ENCODE measurements at regions not wholly inside any gene's neighbourhood (a gene's known extent, or its start where the extent isn't known, plus 50 kb on each side); places are given as distances from the start of the nearest gene placed in this dataset.

GRCh38 chr4:141570290-141570689, 66.1 kb upstream of the IL15 start:
- Histone ChIP-seq H3K4me1 (ENCODE audit: insufficient read depth, low read length) (no peaks in the 10 kb centered on the region), H3K36me3 (ENCODE audit: insufficient read depth, low read length) (no peaks in the 10 kb centered on the region), H3K27ac (ENCODE audit: low read depth, low read length) (no peak overlapping the region), H3K9me3 (ENCODE audit: low read length) (no peaks in the 10 kb centered on the region), H3K4me3 (ENCODE audit: low read depth in 1 of 2, low read length in 2 of 2) (no peak overlapping the region), H3K9ac (ENCODE audit: low read length) (no peak overlapping the region), H3K27me3 (ENCODE audit: control insufficient read depth in 1 of 2, insufficient read depth in 2 of 2, low read length in 2 of 2) (no peaks in the 10 kb centered on the region)

GRCh38 chr4:141571362-141571761, 65.0 kb upstream of the IL15 start:
- Histone ChIP-seq H3K27me3 (ENCODE audit: control insufficient read depth in 1 of 2, insufficient read depth in 2 of 2, low read length in 2 of 2) (no peaks in the 10 kb centered on the region), H3K4me1 (ENCODE audit: insufficient read depth, low read length) (no peaks in the 10 kb centered on the region), H3K27ac (ENCODE audit: low read depth, low read length) (no peak overlapping the region), H3K9me3 (ENCODE audit: low read length) (no peaks in the 10 kb centered on the region), H3K4me3 (ENCODE audit: low read depth in 1 of 2, low read length in 2 of 2) (no peak overlapping the region), H3K36me3 (ENCODE audit: insufficient read depth, low read length) (no peaks in the 10 kb centered on the region), H3K9ac (ENCODE audit: low read length) (no peak overlapping the region)

DNA sequence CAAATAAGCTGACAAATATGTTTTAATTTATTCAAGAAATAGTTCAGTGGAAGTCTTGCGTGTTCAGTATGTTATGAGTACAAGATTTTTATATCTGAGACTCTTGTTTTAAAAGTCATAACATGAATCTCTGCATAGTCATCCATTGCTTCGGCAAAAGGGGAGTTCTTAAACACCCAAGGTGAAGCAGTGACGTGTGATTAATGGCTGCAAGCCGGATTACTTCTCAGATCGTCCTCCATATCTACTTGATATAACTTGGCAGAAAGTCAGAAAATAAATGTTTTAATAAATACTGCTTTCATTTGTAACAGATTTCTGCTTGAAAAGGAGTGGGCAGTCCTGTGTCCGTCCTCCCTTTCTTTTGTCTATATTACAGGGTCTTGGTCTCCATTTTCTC, 64.6 kb upstream of the IL15 start:
- Histone ChIP-seq H3K4me1 (ENCODE audit: insufficient read depth, low read length) (no peaks in the 10 kb centered on the region), H3K4me3 (ENCODE audit: low read depth in 1 of 2, low read length in 2 of 2) (no peak overlapping the region), H3K9me3 (ENCODE audit: low read length) (no peaks in the 10 kb centered on the region), H3K36me3 (ENCODE audit: insufficient read depth, low read length) (no peaks in the 10 kb centered on the region), H3K27me3 (ENCODE audit: control insufficient read depth in 1 of 2, insufficient read depth in 2 of 2, low read length in 2 of 2) (no peaks in the 10 kb centered on the region), H3K27ac (ENCODE audit: low read depth, low read length) (no peak overlapping the region), H3K9ac (ENCODE audit: low read length) (no peak overlapping the region)

DNA sequence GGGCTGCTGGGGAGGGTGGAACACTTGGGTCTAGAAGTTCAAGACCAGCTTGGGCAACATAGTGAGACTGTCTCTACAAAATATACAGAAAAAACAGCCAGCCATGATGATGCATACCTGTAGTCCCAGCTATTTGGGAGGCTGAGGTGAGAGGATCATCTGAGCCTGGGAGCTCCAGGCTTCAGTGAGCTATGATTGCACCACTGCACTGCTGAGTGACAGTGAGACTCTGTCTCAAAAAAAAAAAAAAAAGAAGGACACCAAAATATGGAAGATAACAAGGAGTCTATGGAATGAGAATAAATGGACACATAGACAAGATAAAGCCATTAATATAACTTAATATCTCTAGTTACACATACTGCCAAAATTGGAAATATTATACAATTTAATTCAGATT, 62.7 kb upstream of the IL15 start:
- Histone ChIP-seq H3K9ac (ENCODE audit: low read length) (no peak overlapping the region), H3K4me3 (ENCODE audit: low read depth in 1 of 2, low read length in 2 of 2) (no peak overlapping the region), H3K36me3 (ENCODE audit: insufficient read depth, low read length) (no peaks in the 10 kb centered on the region), H3K27ac (ENCODE audit: low read depth, low read length) (no peak overlapping the region), H3K4me1 (ENCODE audit: insufficient read depth, low read length) (no peaks in the 10 kb centered on the region), H3K9me3 (ENCODE audit: low read length) (no peaks in the 10 kb centered on the region), H3K27me3 (ENCODE audit: control insufficient read depth in 1 of 2, insufficient read depth in 2 of 2, low read length in 2 of 2) (no peaks in the 10 kb centered on the region)

DNA sequence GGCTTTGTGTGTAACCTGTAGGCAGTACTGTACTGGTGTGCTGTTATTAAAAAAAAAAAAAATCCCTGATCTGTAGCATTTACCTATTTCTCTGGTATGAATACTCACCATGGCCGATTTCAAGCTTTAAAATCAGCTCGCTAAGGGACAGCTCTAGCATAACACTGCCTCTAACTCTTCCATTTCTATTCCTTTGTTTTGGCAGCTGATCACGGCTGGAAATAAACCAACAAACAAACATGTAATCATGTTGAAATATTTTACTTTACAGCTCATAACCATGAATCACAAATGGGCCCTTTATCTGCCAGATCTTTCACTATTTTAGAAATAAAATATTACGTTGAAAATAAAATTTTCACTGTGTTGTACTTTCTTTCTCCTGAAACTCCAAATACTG, 60.5 kb upstream of the IL15 start:
- no peaks in the 10 kb centered on the region for H3K9me3 ChIP-seq (ENCODE audit: low read length)
- no peaks in the 10 kb centered on the region for H3K27me3 ChIP-seq (ENCODE audit: control insufficient read depth in 1 of 2, insufficient read depth in 2 of 2, low read length in 2 of 2)
- no peak overlapping the region for H3K9ac ChIP-seq (ENCODE audit: low read length)
- H3K4me3 ChIP-seq (ENCODE audit: low read depth in 1 of 2, low read length in 2 of 2): no peak overlapping the region
- no peaks in the 10 kb centered on the region for H3K4me1 ChIP-seq (ENCODE audit: insufficient read depth, low read length)
- H3K36me3 ChIP-seq (ENCODE audit: insufficient read depth, low read length): no peaks in the 10 kb centered on the region
- no peak overlapping the region for H3K27ac ChIP-seq (ENCODE audit: low read depth, low read length)

- H3K36me3 ChIP-seq (ENCODE audit: insufficient read depth, low read length): no peaks in the 10 kb centered on the region
- H3K4me3 ChIP-seq (ENCODE audit: low read depth in 1 of 2, low read length in 2 of 2): no peak overlapping the region
- no peak overlapping the region for H3K27ac ChIP-seq (ENCODE audit: low read depth, low read length)
- H3K9ac ChIP-seq (ENCODE audit: low read length): no peak overlapping the region
- no peaks in the 10 kb centered on the region for H3K27me3 ChIP-seq (ENCODE audit: control insufficient read depth in 1 of 2, insufficient read depth in 2 of 2, low read length in 2 of 2)
- H3K9me3 ChIP-seq (ENCODE audit: low read length): no peaks in the 10 kb centered on the region
- H3K4me1 ChIP-seq (ENCODE audit: insufficient read depth, low read length): no peaks in the 10 kb centered on the region
Observed at GRCh38 chr4:141576585-141577110, 59.7 kb upstream of the IL15 start.

- Histone ChIP-seq H3K4me3 (ENCODE audit: low read depth in 1 of 2, low read length in 2 of 2) (no peak overlapping the region), H3K9ac (ENCODE audit: low read length) (no peak overlapping the region), H3K9me3 (ENCODE audit: low read length) (no peaks in the 10 kb centered on the region), H3K4me1 (ENCODE audit: insufficient read depth, low read length) (no peaks in the 10 kb centered on the region), H3K27ac (ENCODE audit: low read depth, low read length) (no peak overlapping the region), H3K36me3 (ENCODE audit: insufficient read depth, low read length) (no peaks in the 10 kb centered on the region), H3K27me3 (ENCODE audit: control insufficient read depth in 1 of 2, insufficient read depth in 2 of 2, low read length in 2 of 2) (no peaks in the 10 kb centered on the region)
Observed at GRCh38 chr4:141578451-141578850, 57.9 kb upstream of the IL15 start.

- H3K4me1 ChIP-seq (ENCODE audit: insufficient read depth, low read length): no peaks in the 10 kb centered on the region
- no peaks in the 10 kb centered on the region for H3K36me3 ChIP-seq (ENCODE audit: insufficient read depth, low read length)
- no peaks in the 10 kb centered on the region for H3K9me3 ChIP-seq (ENCODE audit: low read length)
- no peaks in the 10 kb centered on the region for H3K27me3 ChIP-seq (ENCODE audit: control insufficient read depth in 1 of 2, insufficient read depth in 2 of 2, low read length in 2 of 2)
- no peak overlapping the region for H3K9ac ChIP-seq (ENCODE audit: low read length)
- H3K4me3 ChIP-seq (ENCODE audit: low read depth in 1 of 2, low read length in 2 of 2): no peak overlapping the region
- H3K27ac ChIP-seq (ENCODE audit: low read depth, low read length): no peak overlapping the region
Observed at GRCh38 chr4:141580523-141580922, 55.9 kb upstream of the IL15 start.

All from muscle layer of colon (tissue), 2 donors.